GM10248 (cell line): ENCODE measurements at regions not wholly inside any gene's neighbourhood (a gene's known extent, or its start where the extent isn't known, plus 50 kb on each side); places are given as distances from the start of the nearest gene placed in this dataset.
"Not testable (repeated sequence)": the region's sequence is repeated elsewhere in the genome, so short reads cannot be mapped to it uniquely, and the experiment has no call there.

Experiments
- CTCF ChIA-PET: fragments of 300-600 bp; sonication (Branson Sonifier 250); formaldehyde crosslinking; extraction: SDS; loops from one replicate; lab custom pipeline; 2021; ENCODE audit warnings: antibody characterized with exemption; lab: Yijun Ruan, JAX
- POLR2A ChIA-PET: fragments of 350-650 bp; sonication (Branson Sonifier 250); formaldehyde crosslinking; extraction: SDS; loops from one replicate; lab custom pipeline; 2020; ENCODE audit warnings: antibody characterized with exemption; lab: Yijun Ruan, JAX
- DNase-seq: peaks from one replicate; pipeline ENCODE4 v3.0.0; 2012; ENCODE audit errors: extremely low spot score
- TF ChIP-seq, protein P1 (sequence below): IDR thresholded peaks from 2 replicates; pipeline ENCODE4 v1.5.1; 2012; ENCODE audit warnings: mild to moderate bottlenecking, low read depth; ENCODE audit errors: extremely low read depth, missing control alignments, control extremely low read depth

DNA sequence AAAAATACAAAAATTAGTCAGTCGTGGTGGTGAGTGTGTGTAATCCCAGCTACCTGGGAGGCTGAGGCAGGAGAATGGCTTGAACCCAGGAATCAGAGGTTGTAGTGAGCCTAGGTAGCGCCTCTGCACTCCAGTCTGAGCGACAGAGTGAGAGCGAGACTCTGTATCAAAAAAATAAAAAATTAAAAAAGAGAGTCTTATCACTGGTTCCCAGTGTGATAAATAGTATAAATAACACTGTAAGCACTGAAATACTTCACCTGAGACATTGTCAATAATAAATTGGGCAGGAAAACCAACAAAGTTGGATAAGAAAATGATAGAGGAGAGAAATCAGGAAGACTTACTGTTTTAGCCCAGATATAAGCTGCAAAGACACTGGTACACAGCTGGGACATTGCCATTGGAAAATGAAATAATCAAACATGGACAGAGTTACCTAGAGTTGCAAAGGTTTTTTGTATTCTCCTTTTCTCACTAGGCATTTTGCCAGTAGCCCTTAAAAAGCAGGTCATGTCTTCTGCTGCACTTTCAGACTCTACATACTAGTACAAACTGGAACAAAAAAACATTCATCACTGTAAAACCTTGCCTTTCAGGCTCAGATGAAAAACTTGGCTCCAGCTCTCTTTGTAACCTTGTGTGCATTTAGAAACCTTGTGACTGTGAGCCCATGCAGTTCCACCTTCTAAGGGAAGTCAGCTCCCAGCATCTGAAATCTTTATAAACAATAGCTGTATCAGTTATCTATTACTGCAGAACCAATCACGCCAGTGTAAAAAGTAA, 55.0 kb upstream of the PPP1R2C start:
- POLR2A ChIA-PET, result no interaction called here
- DNase-seq, result no peak
- CTCF ChIA-PET, result no interaction called here
- TF ChIP-seq, protein P1, sequence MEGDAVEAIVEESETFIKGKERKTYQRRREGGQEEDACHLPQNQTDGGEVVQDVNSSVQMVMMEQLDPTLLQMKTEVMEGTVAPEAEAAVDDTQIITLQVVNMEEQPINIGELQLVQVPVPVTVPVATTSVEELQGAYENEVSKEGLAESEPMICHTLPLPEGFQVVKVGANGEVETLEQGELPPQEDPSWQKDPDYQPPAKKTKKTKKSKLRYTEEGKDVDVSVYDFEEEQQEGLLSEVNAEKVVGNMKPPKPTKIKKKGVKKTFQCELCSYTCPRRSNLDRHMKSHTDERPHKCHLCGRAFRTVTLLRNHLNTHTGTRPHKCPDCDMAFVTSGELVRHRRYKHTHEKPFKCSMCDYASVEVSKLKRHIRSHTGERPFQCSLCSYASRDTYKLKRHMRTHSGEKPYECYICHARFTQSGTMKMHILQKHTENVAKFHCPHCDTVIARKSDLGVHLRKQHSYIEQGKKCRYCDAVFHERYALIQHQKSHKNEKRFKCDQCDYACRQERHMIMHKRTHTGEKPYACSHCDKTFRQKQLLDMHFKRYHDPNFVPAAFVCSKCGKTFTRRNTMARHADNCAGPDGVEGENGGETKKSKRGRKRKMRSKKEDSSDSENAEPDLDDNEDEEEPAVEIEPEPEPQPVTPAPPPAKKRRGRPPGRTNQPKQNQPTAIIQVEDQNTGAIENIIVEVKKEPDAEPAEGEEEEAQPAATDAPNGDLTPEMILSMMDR, result no peak

DNA sequence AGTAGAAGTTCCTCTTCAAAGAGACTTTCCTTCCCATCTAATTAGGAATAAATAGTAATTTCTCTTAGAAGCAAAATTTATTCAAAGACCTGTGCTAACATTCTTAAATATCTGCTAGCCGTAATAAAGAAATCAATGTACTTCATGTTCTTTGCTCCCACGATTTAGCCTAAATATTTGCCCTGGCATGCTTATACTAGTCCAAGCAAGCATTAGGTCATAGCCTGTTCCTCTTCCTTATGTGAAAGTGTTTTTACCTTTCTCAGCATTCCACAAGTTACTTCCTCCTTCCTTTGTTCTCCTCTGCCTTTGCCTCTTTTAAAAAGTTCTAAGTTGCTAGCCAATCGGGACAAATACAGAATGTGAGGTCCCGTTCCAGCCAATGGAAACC, 55.6 kb upstream of the PPP1R2C start:
- CTCF ChIA-PET, DNase-seq, POLR2A ChIA-PET: not testable (repeated sequence)

DNA sequence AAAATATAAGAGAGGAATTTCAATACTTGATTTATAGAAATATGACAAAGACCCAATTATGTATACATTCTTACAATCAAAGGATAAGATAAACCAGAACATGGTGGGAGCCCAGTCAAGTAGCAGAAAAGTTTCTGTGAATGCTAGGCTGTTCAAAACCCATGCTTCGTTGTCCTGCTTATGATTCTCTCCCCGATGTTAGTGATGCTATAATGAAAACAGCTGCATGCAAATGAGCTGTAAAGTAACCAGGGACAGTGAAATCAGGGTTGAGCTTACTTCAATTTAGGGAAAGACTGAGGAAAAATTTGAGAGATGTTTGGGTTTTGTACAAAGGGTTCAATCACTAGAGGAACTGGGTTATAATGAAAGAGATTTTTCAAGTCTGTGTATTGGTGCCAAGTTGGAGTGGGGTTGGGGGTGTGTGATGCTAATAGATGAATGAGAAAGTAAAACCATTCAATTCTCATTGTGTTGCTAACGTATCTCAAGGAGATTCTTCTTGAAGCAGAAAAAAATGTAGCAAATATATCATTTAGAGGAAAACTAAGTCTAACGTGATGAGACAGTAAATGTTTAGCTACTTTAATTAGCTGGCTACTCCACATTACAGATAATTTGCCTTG, 59.3 kb upstream of the PPP1R2C start:
- DNase-seq, result no peak
- ChIA-PET POLR2A (no interaction called here), CTCF (no interaction called here)
- TF ChIP-seq, protein P1, result no peak

- TF ChIP-seq, protein P1, result no peak
- DNase-seq, result peak; percentile 11
- CTCF ChIA-PET, result no interaction called here
- POLR2A ChIA-PET, result no interaction called here
Measured at GRCh38 chrX:42837747-42838146, 59.8 kb upstream of the PPP1R2C start.

DNA sequence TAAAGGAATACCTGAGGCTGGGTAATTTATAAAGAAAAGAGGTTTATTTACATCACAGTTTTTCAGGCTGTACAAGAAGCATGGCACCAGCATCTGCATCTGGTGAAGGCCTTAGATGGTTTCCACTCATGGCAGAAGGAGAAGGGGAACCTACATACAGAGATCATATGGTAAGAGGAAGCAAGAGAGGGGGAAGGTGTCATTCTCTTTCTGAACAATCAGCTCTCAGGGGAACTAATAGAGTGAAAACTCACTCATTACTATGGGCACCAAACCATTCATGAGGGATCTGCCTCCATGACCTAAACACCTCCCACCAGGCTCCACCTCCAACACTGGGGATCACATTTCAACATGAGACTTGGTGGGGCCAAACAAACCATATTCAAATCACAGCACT, 61.7 kb upstream of the PPP1R2C start:
- POLR2A ChIA-PET, result no interaction called here
- CTCF ChIA-PET, result no interaction called here
- TF ChIP-seq, protein P1, result no peak
- no peak for DNase-seq

DNA sequence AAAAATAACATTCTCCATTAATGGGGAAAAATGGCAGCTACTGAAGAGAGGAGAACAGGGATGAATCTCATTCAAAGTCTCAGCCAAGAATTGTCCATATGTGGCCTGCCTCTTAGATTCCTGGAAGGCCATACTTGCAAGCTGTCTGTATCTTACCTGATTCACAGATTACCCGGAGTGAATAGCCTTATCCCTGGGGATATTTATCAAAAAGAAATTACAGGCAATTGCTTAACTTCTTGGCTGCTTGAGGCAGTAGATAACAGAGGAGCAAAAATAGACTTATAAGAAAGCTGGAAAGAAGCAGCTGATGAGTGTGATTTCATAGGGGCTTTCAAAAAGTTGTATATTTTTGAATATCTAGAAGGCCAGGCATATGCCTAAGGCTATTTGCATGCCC, 68.8 kb upstream of the PPP1R2C start:
- ChIA-PET CTCF (no interaction called here), POLR2A (no interaction called here)
- DNase-seq, result no peak
- TF ChIP-seq, protein P1, result no peak

GRCh38 chrX:42855259-42855658, 77.3 kb upstream of the PPP1R2C start:
- ChIA-PET POLR2A (no interaction called here), CTCF (no interaction called here)
- TF ChIP-seq, protein P1, result no peak
- no peak for DNase-seq
